ENCODE measurements at regions not wholly inside any gene's neighbourhood (a gene's known extent, or its start where the extent isn't known, plus 50 kb on each side); places are given as distances from the start of the nearest gene placed in this dataset.

DNA sequence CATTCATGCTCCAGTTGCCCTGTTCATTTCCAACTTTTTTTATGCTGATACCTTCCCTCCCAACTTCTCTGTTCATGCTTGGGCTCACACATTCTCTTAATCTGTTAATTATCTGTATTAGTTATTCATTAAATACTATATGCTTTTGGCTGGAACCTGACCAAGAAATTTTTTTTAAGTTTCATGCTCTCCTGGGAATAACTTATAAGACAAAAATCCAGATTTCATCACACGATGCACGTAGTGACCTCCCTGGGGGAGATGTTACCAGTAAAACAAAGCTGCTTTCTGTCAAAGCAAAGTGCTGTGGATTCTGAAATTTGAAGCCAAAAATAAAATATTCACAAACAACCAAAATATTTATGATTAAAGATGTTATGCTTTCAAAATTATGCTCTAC is 215.0 kb upstream of the USP15 start:
- TF ChIP-seq, protein P1, sequence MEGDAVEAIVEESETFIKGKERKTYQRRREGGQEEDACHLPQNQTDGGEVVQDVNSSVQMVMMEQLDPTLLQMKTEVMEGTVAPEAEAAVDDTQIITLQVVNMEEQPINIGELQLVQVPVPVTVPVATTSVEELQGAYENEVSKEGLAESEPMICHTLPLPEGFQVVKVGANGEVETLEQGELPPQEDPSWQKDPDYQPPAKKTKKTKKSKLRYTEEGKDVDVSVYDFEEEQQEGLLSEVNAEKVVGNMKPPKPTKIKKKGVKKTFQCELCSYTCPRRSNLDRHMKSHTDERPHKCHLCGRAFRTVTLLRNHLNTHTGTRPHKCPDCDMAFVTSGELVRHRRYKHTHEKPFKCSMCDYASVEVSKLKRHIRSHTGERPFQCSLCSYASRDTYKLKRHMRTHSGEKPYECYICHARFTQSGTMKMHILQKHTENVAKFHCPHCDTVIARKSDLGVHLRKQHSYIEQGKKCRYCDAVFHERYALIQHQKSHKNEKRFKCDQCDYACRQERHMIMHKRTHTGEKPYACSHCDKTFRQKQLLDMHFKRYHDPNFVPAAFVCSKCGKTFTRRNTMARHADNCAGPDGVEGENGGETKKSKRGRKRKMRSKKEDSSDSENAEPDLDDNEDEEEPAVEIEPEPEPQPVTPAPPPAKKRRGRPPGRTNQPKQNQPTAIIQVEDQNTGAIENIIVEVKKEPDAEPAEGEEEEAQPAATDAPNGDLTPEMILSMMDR (optimal IDR thresholded peaks at IDR 0.05 in 1 of 3, IDR thresholded peaks at IDR 0.05 in 1 of 3, conservative IDR thresholded peaks at IDR 0.05 in 1 of 3; ENCODE audit: extremely low read depth in 1 of 3, insufficient read depth in 2 of 3, low read length in 3 of 3), result no peak
- TF ChIP-seq EZH2 (IDR thresholded peaks at IDR 0.05; ENCODE audit: low read length), result no peak
